ENCODE measurements at regions not wholly inside any gene's neighbourhood (a gene's known extent, or its start where the extent isn't known, plus 50 kb on each side); places are given as distances from the start of the nearest gene placed in this dataset.

GRCh38 chr6:90914312-90914711 is 327.4 kb upstream of the MAP3K7 start:
- dilution Hi-C loops (cut with MboI; ENCODE audit: extremely low pct_ligation_motif_present, low sequenced_read_pairs), result no loop called here
- FAIRE-seq (no peak), DNase-seq (ENCODE audit: low read depth, low spot score) (no peak)
- Histone ChIP-seq H4K20me1 (ENCODE audit: control insufficient read depth, extremely low read depth, insufficient read depth, low read length) (no peaks in the 10 kb centered on the region), H3K9me3 (ENCODE audit: control insufficient read depth, low read depth, low read length) (no peaks in the 10 kb centered on the region), H3K4me1 (ENCODE audit: control insufficient read depth, extremely low read depth, insufficient read depth, low read length) (no peaks in the 10 kb centered on the region), H2AFZ (ENCODE audit: control insufficient read depth, low read length) (no peak overlapping the region), H3K27ac (ENCODE audit: control insufficient read depth, insufficient read depth, low read length) (no peak overlapping the region), H3K36me3 (ENCODE audit: control insufficient read depth in 2 of 2, extremely low read depth in 1 of 2, insufficient read depth in 2 of 2, low read length in 2 of 2) (no peaks in the 10 kb centered on the region), H3K4me3 (ENCODE audit: control insufficient read depth in 2 of 3, extremely low read depth in 1 of 3, insufficient read depth in 2 of 3, low read depth in 1 of 3, low read length in 3 of 3) (no peak overlapping the region), H3K9me1 (ENCODE audit: control insufficient read depth, extremely low read depth, insufficient read depth, low read length) (no peaks in the 10 kb centered on the region), H3K9ac (ENCODE audit: control insufficient read depth, extremely low read depth, insufficient read depth, low read length) (no peak overlapping the region), H3K27me3 (ENCODE audit: control insufficient read depth, extremely low read depth, insufficient read depth, low read length) (no peaks in the 10 kb centered on the region), H3K79me2 (ENCODE audit: control insufficient read depth, insufficient read depth, low read length) (no peaks in the 10 kb centered on the region), H3K4me2 (ENCODE audit: control insufficient read depth, extremely low read depth, insufficient read depth, low read depth, low read length) (no peak overlapping the region)
- TF ChIP-seq, protein P1, sequence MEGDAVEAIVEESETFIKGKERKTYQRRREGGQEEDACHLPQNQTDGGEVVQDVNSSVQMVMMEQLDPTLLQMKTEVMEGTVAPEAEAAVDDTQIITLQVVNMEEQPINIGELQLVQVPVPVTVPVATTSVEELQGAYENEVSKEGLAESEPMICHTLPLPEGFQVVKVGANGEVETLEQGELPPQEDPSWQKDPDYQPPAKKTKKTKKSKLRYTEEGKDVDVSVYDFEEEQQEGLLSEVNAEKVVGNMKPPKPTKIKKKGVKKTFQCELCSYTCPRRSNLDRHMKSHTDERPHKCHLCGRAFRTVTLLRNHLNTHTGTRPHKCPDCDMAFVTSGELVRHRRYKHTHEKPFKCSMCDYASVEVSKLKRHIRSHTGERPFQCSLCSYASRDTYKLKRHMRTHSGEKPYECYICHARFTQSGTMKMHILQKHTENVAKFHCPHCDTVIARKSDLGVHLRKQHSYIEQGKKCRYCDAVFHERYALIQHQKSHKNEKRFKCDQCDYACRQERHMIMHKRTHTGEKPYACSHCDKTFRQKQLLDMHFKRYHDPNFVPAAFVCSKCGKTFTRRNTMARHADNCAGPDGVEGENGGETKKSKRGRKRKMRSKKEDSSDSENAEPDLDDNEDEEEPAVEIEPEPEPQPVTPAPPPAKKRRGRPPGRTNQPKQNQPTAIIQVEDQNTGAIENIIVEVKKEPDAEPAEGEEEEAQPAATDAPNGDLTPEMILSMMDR (optimal IDR thresholded peaks at IDR 0.05 in 1 of 3, IDR thresholded peaks at IDR 0.05 in 1 of 3, conservative IDR thresholded peaks at IDR 0.05 in 1 of 3; ENCODE audit: extremely low read depth in 1 of 3, insufficient read depth in 2 of 3, low read length in 3 of 3), result no peak
- TF ChIP-seq EZH2 (IDR thresholded peaks at IDR 0.05; ENCODE audit: low read length), result no peak

GRCh38 chr6:90913266-90913960 is 326.5 kb upstream of the MAP3K7 start:
- H3K27me3 ChIP-seq (ENCODE audit: control insufficient read depth, extremely low read depth, insufficient read depth, low read length), result no peaks in the 10 kb centered on the region
- no peak for FAIRE-seq

More at GRCh38 chr6:90913266-90913960, 326.5 kb upstream of the MAP3K7 start:
- Histone ChIP-seq H3K9me1 (ENCODE audit: control insufficient read depth, extremely low read depth, insufficient read depth, low read length) (no peaks in the 10 kb centered on the region), H3K9ac (ENCODE audit: control insufficient read depth, extremely low read depth, insufficient read depth, low read length) (no peak overlapping the region), H2AFZ (ENCODE audit: control insufficient read depth, low read length) (no peak overlapping the region), H3K9me3 (ENCODE audit: control insufficient read depth, low read depth, low read length) (no peaks in the 10 kb centered on the region), H3K79me2 (ENCODE audit: control insufficient read depth, insufficient read depth, low read length) (no peaks in the 10 kb centered on the region), H3K4me3 (ENCODE audit: control insufficient read depth in 2 of 3, extremely low read depth in 1 of 3, insufficient read depth in 2 of 3, low read depth in 1 of 3, low read length in 3 of 3) (no peak overlapping the region), H3K4me1 (ENCODE audit: control insufficient read depth, extremely low read depth, insufficient read depth, low read length) (peaks cover 4% of the 10 kb centered on the region), H4K20me1 (ENCODE audit: control insufficient read depth, extremely low read depth, insufficient read depth, low read length) (no peaks in the 10 kb centered on the region), H3K27ac (ENCODE audit: control insufficient read depth, insufficient read depth, low read length) (no peak overlapping the region), H3K4me2 (ENCODE audit: control insufficient read depth, extremely low read depth, insufficient read depth, low read depth, low read length) (no peak overlapping the region), H3K36me3 (ENCODE audit: control insufficient read depth in 2 of 2, extremely low read depth in 1 of 2, insufficient read depth in 2 of 2, low read length in 2 of 2) (no peaks in the 10 kb centered on the region)
- DNase-seq (ENCODE audit: low read depth, low spot score), result no peak
- no peak for TF ChIP-seq EZH2 (IDR thresholded peaks at IDR 0.05; ENCODE audit: low read length)
- TF ChIP-seq, protein P1 (optimal IDR thresholded peaks at IDR 0.05 in 1 of 3, IDR thresholded peaks at IDR 0.05 in 1 of 3, conservative IDR thresholded peaks at IDR 0.05 in 1 of 3; ENCODE audit: extremely low read depth in 1 of 3, insufficient read depth in 2 of 3, low read length in 3 of 3), result no peak
- dilution Hi-C loops (cut with MboI; ENCODE audit: extremely low pct_ligation_motif_present, low sequenced_read_pairs), result no loop called here

Data from keratinocyte (primary cell).